PC-9 (cell line): ENCODE measurements at regions not wholly inside any gene's neighbourhood (a gene's known extent, or its start where the extent isn't known, plus 50 kb on each side); places are given as distances from the start of the nearest gene placed in this dataset.

Source experiments
- EZH2 ChIP-seq: fragments of 200-600 bp; sonication (generic); IDR thresholded peaks from 2 replicates; pipeline ENCODE4 v1.8.0; 2017; ENCODE audit warnings: antibody characterized with exemption, low read depth
- TF ChIP-seq, protein P1 (sequence below): fragments of 200-600 bp; sonication (generic); conservative IDR thresholded peaks from 2 replicates; pipeline ENCODE4 v1.6.1; 2017; ENCODE audit warnings: mixed run types, antibody characterized with exemption, mild to moderate bottlenecking, moderate library complexity

- TF ChIP-seq, protein P1, sequence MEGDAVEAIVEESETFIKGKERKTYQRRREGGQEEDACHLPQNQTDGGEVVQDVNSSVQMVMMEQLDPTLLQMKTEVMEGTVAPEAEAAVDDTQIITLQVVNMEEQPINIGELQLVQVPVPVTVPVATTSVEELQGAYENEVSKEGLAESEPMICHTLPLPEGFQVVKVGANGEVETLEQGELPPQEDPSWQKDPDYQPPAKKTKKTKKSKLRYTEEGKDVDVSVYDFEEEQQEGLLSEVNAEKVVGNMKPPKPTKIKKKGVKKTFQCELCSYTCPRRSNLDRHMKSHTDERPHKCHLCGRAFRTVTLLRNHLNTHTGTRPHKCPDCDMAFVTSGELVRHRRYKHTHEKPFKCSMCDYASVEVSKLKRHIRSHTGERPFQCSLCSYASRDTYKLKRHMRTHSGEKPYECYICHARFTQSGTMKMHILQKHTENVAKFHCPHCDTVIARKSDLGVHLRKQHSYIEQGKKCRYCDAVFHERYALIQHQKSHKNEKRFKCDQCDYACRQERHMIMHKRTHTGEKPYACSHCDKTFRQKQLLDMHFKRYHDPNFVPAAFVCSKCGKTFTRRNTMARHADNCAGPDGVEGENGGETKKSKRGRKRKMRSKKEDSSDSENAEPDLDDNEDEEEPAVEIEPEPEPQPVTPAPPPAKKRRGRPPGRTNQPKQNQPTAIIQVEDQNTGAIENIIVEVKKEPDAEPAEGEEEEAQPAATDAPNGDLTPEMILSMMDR: no peak
- TF ChIP-seq EZH2: no peak
Observed at GRCh38 chr3:95197661-95198060, 1134.8 kb downstream of the NSUN3 start.
